MM.1S (cell line): ENCODE measurements at regions not wholly inside any gene's neighbourhood (a gene's known extent, or its start where the extent isn't known, plus 50 kb on each side); places are given as distances from the start of the nearest gene placed in this dataset.

Source experiments
- DNase-seq: peaks from one replicate; pipeline ENCODE4 v3.0.0-alpha.2; 2015
- H2AFZ ChIP-seq: fragments of 300-600 bp; sonication (generic); 2 replicates; pipeline ENCODE4 v1.6.0; 2016; ENCODE audit warnings: antibody characterized with exemption, low read length
- H3F3A ChIP-seq: fragments of 300-600 bp; sonication (generic); 2 replicates; pipeline ENCODE4 v1.6.1; 2016; ENCODE audit warnings: mild to moderate bottlenecking, antibody characterized with exemption, low read length, moderate library complexity, mixed read lengths; ENCODE audit not compliant: insufficient read depth
- H3K27ac ChIP-seq: fragments of 300-600 bp; sonication (generic); 2 replicates; pipeline ENCODE4 v1.5.1; 2016; ENCODE audit warnings: mild to moderate bottlenecking, low read length
- H3K27me3 ChIP-seq: fragments of 300-600 bp; sonication (generic); replicated peaks from 2 replicates; pipeline ENCODE4 v1.6.0; 2016; ENCODE audit warnings: low read length; ENCODE audit not compliant: insufficient read depth
- H3K36me3 ChIP-seq: fragments of 300-600 bp; sonication (generic); replicated peaks from 2 replicates; pipeline ENCODE4 v1.6.1; 2016; ENCODE audit warnings: mild to moderate bottlenecking, low read length, mixed read lengths; ENCODE audit not compliant: insufficient read depth
- H3K4me1 ChIP-seq: fragments of 300-600 bp; sonication (generic); 2 replicates; pipeline ENCODE4 v1.6.1; 2016; ENCODE audit warnings: low read length, mixed read lengths
- H3K4me2 ChIP-seq: fragments of 300-600 bp; sonication (generic); 2 replicates; pipeline ENCODE4 v1.6.0; 2016; ENCODE audit warnings: low read depth, low read length
- H3K4me3 ChIP-seq: fragments of 300-600 bp; sonication (generic); 2 replicates; pipeline ENCODE4 v1.5.1; 2016; ENCODE audit warnings: low read length, mixed read lengths
- H3K79me2 ChIP-seq: fragments of 300-600 bp; sonication (generic); 2 replicates; pipeline ENCODE4 v1.6.1; 2016; ENCODE audit warnings: mixed run types, low read length, mixed read lengths
- H3K9ac ChIP-seq: fragments of 300-600 bp; sonication (generic); 2 replicates; pipeline ENCODE4 v1.6.1; 2016; ENCODE audit warnings: low read length, mixed read lengths
- H3K9me2 ChIP-seq: fragments of 300-600 bp; sonication (generic); replicated peaks from 2 replicates; pipeline ENCODE4 v1.6.1; 2016; ENCODE audit warnings: mild to moderate bottlenecking, low read length, mixed read lengths; ENCODE audit not compliant: insufficient read depth
- H3K9me3 ChIP-seq: fragments of 300-600 bp; sonication (generic); replicated peaks from 2 replicates; pipeline ENCODE4 v1.6.1; 2016; ENCODE audit warnings: mild to moderate bottlenecking, low read length, mixed read lengths; ENCODE audit not compliant: insufficient read depth
- H4K20me1 ChIP-seq: fragments of 300-600 bp; sonication (generic); 2 replicates; pipeline ENCODE4 v1.6.1; 2016; ENCODE audit warnings: mild to moderate bottlenecking, low read length, moderate library complexity, mixed read lengths; ENCODE audit not compliant: insufficient read depth
- EZH2 ChIP-seq: fragments of 300-600 bp; sonication (generic); optimal IDR thresholded peaks from 2 replicates; pipeline ENCODE3; 2017; ENCODE audit warnings: low read depth, mild to moderate bottlenecking, antibody characterized with exemption, low read length, mixed read lengths
- EZH2phosphoT487 ChIP-seq: fragments of 300-600 bp; sonication (generic); IDR thresholded peaks from 2 replicates; pipeline ENCODE4 v1.6.1; 2018; ENCODE audit warnings: antibody characterized with exemption, low read length
- TF ChIP-seq, protein P1 (sequence below): fragments of 300-600 bp; sonication (generic); IDR thresholded peaks from 2 replicates; pipeline ENCODE4 v1.5.1; 2016; ENCODE audit warnings: antibody characterized with exemption, low read length, mixed read lengths

DNA sequence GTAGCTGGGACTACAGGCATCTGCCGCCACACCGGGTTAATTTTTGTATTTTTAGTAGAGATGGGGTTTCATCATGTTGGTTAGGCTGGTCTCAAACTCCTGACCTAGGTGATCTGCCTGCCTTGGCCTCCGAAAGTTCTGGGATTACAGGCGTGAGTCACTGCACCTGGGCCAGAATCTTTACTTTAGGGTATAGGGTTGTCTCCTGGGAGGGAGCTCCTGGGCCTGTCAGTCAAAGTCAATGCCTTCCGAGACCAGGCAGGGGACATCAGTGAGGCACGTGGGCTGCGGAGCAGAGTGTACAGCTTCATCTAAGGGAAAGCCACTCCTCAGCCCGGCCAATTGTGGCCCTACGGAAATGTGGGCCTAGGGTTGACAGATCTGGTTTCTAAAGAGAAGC lies 108.6 kb downstream of the FGF18 start:
- TF ChIP-seq, protein P1, sequence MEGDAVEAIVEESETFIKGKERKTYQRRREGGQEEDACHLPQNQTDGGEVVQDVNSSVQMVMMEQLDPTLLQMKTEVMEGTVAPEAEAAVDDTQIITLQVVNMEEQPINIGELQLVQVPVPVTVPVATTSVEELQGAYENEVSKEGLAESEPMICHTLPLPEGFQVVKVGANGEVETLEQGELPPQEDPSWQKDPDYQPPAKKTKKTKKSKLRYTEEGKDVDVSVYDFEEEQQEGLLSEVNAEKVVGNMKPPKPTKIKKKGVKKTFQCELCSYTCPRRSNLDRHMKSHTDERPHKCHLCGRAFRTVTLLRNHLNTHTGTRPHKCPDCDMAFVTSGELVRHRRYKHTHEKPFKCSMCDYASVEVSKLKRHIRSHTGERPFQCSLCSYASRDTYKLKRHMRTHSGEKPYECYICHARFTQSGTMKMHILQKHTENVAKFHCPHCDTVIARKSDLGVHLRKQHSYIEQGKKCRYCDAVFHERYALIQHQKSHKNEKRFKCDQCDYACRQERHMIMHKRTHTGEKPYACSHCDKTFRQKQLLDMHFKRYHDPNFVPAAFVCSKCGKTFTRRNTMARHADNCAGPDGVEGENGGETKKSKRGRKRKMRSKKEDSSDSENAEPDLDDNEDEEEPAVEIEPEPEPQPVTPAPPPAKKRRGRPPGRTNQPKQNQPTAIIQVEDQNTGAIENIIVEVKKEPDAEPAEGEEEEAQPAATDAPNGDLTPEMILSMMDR = no peak
- TF ChIP-seq EZH2 (no peak), EZH2phosphoT487 (no peak)
- no peaks in the 10 kb centered on the region for H4K20me1 ChIP-seq
- DNase-seq = no peak
- H3K36me3 ChIP-seq = no peaks in the 10 kb centered on the region
- no peaks in the 10 kb centered on the region for H3K4me1 ChIP-seq
- H3K79me2 ChIP-seq = no peaks in the 10 kb centered on the region
- no peak overlapping the region for H3K27ac ChIP-seq
- no peak overlapping the region for H2AFZ ChIP-seq
- H3K9me2 ChIP-seq = no peaks in the 10 kb centered on the region
- no peak overlapping the region for H3K9ac ChIP-seq
- H3K4me3 ChIP-seq = no peak overlapping the region
- H3K27me3 ChIP-seq = no peaks in the 10 kb centered on the region
- no peaks in the 10 kb centered on the region for H3F3A ChIP-seq
- H3K4me2 ChIP-seq = no peak overlapping the region
- H3K9me3 ChIP-seq = no peaks in the 10 kb centered on the region

DNA sequence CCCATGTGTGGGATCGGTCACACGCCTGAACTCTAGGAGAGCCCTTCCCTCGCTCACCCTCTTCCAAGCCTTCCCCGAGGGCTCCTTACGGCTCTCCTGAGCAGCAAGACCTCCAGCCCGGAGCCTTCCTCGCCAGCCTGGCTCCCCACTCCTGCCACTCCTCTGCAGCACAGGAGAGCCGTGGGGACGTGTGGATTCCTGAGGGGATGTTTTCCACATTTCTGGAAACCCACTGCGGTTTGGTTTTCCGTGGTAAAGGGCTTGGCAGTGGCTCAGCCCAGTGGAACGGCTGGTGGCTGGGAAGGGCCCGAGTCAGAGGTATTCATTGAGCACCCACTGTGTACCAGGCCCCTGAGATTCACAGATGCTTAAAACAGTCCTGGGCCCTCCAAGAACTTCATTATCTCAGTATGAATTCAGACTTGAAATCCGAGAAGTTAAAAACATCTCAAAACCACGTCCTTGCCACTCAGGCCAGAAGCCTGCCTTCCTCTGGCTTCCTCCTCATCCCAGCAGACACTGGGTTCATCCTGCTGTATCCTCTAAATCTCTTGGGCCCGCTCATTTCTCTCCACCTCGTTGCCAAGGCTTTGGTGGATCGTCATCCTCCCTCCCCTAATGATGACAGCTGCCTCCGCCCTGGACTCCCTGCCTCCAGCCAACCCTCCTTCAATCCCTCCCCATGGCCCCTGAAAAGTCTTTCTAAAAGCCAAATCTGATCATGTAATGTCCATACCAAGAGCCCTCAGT lies 109.6 kb downstream of the FGF18 start:
- Histone ChIP-seq H4K20me1 (no peaks in the 10 kb centered on the region), H3K36me3 (no peaks in the 10 kb centered on the region), H3K79me2 (no peaks in the 10 kb centered on the region), H3K9me2 (no peaks in the 10 kb centered on the region), H3K4me1 (no peaks in the 10 kb centered on the region), H3K27me3 (no peaks in the 10 kb centered on the region), H3K4me2 (no peak overlapping the region), H2AFZ (no peak overlapping the region), H3K9ac (no peak overlapping the region), H3K4me3 (no peak overlapping the region), H3F3A (no peaks in the 10 kb centered on the region), H3K9me3 (no peaks in the 10 kb centered on the region), H3K27ac (no peak overlapping the region)
- TF ChIP-seq EZH2phosphoT487 (no peak), EZH2 (no peak)
- TF ChIP-seq, protein P1 = no peak
- no peak for DNase-seq

DNA sequence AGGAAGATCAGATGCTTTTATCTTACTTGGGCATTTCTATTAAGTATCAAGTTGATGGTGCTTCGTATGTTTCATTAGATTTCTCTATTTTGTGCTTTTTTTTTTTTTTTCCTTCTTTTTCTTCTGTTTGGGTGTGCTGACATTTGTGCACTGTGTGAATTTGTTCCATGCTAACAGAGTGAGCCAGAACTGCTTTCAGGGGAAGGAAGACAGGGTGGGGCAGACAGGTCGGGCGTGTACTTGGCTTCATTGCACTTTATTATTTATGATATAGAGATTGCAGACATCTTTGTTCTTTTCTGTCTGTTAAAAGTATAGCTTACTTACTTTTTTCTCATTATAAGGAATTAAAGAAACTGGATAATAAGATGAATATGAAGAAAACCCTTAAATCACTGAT lies 112.2 kb downstream of the FGF18 start:
- H3K4me3 ChIP-seq = no peak overlapping the region
- no peaks in the 10 kb centered on the region for H3K9me3 ChIP-seq
- H3K9me2 ChIP-seq = no peaks in the 10 kb centered on the region
- H3K27ac ChIP-seq = no peak overlapping the region
- no peak overlapping the region for H3K9ac ChIP-seq
- H3K4me2 ChIP-seq = no peak overlapping the region
- H3F3A ChIP-seq = no peaks in the 10 kb centered on the region
- no peak for DNase-seq
- no peaks in the 10 kb centered on the region for H4K20me1 ChIP-seq
- H3K4me1 ChIP-seq = no peaks in the 10 kb centered on the region
- no peaks in the 10 kb centered on the region for H3K79me2 ChIP-seq
- no peaks in the 10 kb centered on the region for H3K36me3 ChIP-seq
- H2AFZ ChIP-seq = no peak overlapping the region
- TF ChIP-seq EZH2phosphoT487 = no peak
- TF ChIP-seq, protein P1 = no peak
- TF ChIP-seq EZH2 = no peak
- no peaks in the 10 kb centered on the region for H3K27me3 ChIP-seq
